GM12891 (cell line): ENCODE measurements at regions not wholly inside any gene's neighbourhood (a gene's known extent, or its start where the extent isn't known, plus 50 kb on each side); places are given as distances from the start of the nearest gene placed in this dataset.

Experiments
- DNase-seq: peaks from one replicate; pipeline ENCODE4 v3.0.0; 2011; ENCODE audit warnings: low spot score; ENCODE audit not compliant: insufficient read length
- FAIRE-seq: peaks from 2 replicates; lab custom pipeline; 2011; peaks lifted over from hg19 to GRCh38; lab: Jason Lieb, UNC
- PAX5 ChIP-seq: IDR thresholded peaks from 2 replicates; pipeline ENCODE4 v1.6.1; 2011; ENCODE audit warnings: low read length, moderate library complexity, mild to moderate bottlenecking; ENCODE audit not compliant: insufficient read depth, severe bottlenecking
- POLR2A ChIP-seq: IDR thresholded peaks from 2 replicates; pipeline ENCODE4 v1.6.1; 2011; ENCODE audit warnings: low read depth, low read length, control low read depth
- POLR2AphosphoS5 ChIP-seq: IDR thresholded peaks from 2 replicates; pipeline ENCODE4 v1.6.1; 2011; ENCODE audit warnings: low read depth, low read length, control low read depth
- POU2F2 ChIP-seq: IDR thresholded peaks from 2 replicates; pipeline ENCODE4 v1.6.1; 2011; ENCODE audit warnings: low read depth, mild to moderate bottlenecking, control low read depth, low read length, moderate library complexity
- SPI1 ChIP-seq: IDR thresholded peaks from 2 replicates; pipeline ENCODE4 v1.6.1; 2011; ENCODE audit warnings: low read depth, low read length, control low read depth
- TAF1 ChIP-seq: IDR thresholded peaks from 2 replicates; pipeline ENCODE4 v1.6.1; 2011; ENCODE audit warnings: low read depth, low read length, control low read depth

DNA sequence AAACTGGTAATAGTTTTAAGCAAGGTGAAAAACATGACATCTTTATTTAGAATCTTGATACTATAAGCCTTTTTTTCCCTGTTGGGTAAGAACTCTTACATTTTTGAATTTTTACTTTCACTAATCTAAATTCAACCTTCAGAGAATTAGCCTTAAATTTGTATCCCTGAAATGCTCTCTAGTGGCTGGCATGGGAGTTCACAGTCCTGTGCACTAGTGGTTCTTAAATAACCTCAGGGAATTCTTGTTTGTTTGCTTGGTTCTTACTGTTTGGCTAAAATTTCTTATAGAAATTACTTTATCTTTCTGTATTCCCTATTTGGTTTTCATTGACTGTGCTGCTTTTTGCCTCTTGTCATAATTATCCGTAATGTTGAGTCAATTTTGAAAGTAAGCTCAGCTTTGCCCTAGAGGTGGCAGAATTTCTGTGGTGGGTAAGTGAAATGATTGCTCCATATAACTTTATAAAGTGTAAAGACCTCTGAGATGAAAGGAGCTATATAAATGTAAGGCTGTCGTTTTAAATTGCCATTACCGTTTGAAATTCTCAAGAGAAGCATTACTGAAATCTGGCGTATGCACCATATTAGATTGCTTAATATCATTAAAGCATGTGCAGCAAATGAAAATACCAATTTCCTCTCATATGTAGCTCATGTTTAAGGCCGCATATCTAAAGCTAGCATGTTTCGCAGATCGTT lies 391.3 kb upstream of the FIGN start:
- DNase-seq (no peak), FAIRE-seq (no peak)
- TF ChIP-seq POU2F2 = no peak
- no peak for TF ChIP-seq PAX5
- TF ChIP-seq POLR2A = no peak
- no peak for TF ChIP-seq SPI1
- TF ChIP-seq TAF1 = no peak
- TF ChIP-seq POLR2AphosphoS5 = no peak

- no peak for FAIRE-seq
- no peak for TF ChIP-seq POLR2A
- no peak for TF ChIP-seq SPI1
Observed at GRCh38 chr2:164115806-164116205, 380.0 kb upstream of the FIGN start.

DNA sequence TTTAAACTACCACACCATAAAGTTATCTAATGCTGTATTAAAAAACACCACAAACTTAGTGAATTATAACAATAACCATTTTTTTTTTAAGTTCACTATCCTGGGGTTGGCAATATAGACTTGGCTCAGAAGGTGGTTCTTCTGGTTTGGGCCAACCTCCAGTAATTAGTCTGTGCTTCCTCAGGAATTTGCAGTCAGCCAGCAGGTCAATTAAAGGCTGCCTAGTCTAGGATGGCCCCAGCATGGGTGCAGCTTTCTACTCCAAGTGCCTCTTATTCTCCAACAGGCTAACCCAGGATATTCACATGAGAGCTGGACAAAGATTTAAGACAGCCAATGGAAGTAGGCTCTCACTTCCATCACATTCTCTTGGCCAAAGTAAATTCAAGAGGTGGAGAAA lies 379.1 kb upstream of the FIGN start:
- TF ChIP-seq POLR2A (no peak), POLR2AphosphoS5 (no peak), SPI1 (no peak), TAF1 (no peak), POU2F2 (no peak), PAX5 (no peak)
- no peak for DNase-seq
- no peak for FAIRE-seq

More at GRCh38 chr2:164115806-164116205, 380.0 kb upstream of the FIGN start:
- DNase-seq = no peak

GRCh38 chr2:164112105-164112504 lies 376.3 kb upstream of the FIGN start:
- TF ChIP-seq POLR2A = no peak
- TF ChIP-seq POU2F2 = no peak
- no peak for TF ChIP-seq PAX5
- no peak for TF ChIP-seq TAF1
- no peak for TF ChIP-seq SPI1
- TF ChIP-seq POLR2AphosphoS5 = no peak
- FAIRE-seq = no peak

GRCh38 chr2:164110515-164110914 lies 374.7 kb upstream of the FIGN start:
- TF ChIP-seq TAF1 (no peak), POLR2A (no peak), POLR2AphosphoS5 (no peak), SPI1 (no peak), POU2F2 (no peak), PAX5 (no peak)
- FAIRE-seq (no peak), DNase-seq (no peak)

More at GRCh38 chr2:164112105-164112504, 376.3 kb upstream of the FIGN start:
- no peak for DNase-seq

GRCh38 chr2:164109006-164109405 lies 373.2 kb upstream of the FIGN start:
- TF ChIP-seq POU2F2 = no peak
- no peak for TF ChIP-seq SPI1
- TF ChIP-seq PAX5 = no peak
- TF ChIP-seq POLR2A = no peak
- TF ChIP-seq TAF1 = no peak
- no peak for TF ChIP-seq POLR2AphosphoS5
- FAIRE-seq (no peak), DNase-seq (no peak)

DNA sequence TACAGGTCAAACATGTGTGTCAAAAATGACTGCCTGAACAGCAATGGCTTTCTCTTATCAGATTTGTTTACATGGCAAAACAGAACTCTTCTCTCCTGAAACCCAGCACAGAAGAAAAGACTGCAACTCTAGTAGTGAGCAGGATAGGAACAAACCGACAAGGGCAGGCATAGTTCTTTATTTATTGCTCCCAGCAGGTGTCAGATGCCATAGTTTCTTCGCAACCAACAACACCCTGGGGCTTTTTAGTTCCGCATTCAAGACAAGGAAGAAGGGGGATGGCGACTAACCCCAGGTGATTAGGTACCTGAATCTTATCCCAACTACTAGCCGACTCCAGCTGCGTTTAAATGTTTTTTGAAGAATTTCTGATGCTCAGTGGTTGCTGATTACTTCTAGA lies 367.5 kb upstream of the FIGN start:
- DNase-seq (no peak), FAIRE-seq (no peak)
- TF ChIP-seq POLR2A (no peak), POU2F2 (no peak), TAF1 (no peak), SPI1 (no peak), POLR2AphosphoS5 (no peak), PAX5 (no peak)

DNA sequence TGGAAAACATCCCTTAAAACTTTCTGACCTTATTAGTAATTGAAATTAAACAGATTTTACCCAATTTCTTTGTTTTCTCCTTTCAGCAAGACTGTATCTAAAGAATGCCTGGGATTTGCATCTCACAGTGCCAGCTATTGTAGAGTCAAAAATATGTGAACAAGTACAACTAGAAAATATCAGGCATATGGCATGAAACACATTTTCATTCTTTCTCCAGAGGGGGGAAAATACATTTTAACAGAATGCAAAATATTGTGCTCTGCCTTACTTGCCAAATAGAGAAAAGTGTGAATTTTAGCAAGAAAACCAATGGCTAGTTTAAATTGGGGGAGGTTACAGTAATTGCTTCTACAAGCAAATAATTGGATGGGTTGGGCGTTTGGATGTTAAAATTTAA lies 366.6 kb upstream of the FIGN start:
- FAIRE-seq (no peak), DNase-seq (no peak)
- TF ChIP-seq SPI1 = no peak

GRCh38 chr2:164091673-164092072 lies 355.9 kb upstream of the FIGN start:
- FAIRE-seq (no peak), DNase-seq (no peak)
- no peak for TF ChIP-seq POLR2A
- no peak for TF ChIP-seq POU2F2

GRCh38 chr2:164090533-164090932 lies 354.7 kb upstream of the FIGN start:
- no peak for DNase-seq
- FAIRE-seq = no peak
- no peak for TF ChIP-seq SPI1
- no peak for TF ChIP-seq POU2F2
- TF ChIP-seq POLR2AphosphoS5 = no peak
- no peak for TF ChIP-seq TAF1
- no peak for TF ChIP-seq POLR2A
- TF ChIP-seq PAX5 = no peak
